ENCODE measurements at regions not wholly inside any gene's neighbourhood (a gene's known extent, or its start where the extent isn't known, plus 50 kb on each side); places are given as distances from the start of the nearest gene placed in this dataset.

DNA sequence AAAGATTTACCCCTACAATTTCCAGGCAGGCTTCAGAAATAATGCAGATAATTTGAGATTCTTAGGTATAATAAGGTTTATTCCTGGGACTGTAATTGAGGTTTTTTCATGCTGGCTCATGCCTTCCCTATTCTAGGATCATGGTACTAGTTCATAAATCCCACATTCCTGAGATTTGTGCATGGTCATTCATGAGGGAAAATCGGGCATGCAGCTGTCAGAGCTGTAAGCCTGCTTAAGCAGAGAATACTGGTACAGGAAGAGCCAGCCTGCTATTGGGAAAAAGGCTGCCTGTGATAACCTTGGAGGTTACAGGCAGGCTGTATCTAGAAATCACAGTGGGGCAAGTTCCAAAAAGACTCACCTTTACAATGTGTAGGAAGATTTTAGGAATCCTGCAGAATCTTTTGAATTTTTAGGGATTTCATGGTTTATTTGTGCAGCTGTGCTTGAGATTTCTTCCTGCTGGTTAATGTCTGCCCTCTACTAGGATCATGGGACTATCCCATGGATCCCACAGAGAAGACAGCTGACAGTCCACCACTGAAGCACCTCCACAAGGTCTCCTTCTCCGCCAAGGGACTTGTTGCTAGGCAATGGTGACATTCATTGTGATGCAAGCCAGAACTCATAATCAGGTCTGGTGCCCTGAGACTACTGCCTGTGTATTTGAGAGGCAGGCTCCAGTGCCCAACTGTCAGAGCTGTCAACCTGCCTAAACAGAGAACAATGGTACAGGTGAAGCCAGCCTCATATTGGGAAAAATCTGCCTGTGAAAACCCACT lies 646.2 kb upstream of the TSPY4 start:
- DNase-seq (ENCODE audit: low spot score) (no peak), ATAC-seq (ENCODE audit: low read depth) (no peak)
- no peaks in the 10 kb centered on the region for H3K36me3 ChIP-seq (ENCODE audit: low read depth)
- H3K27me3 ChIP-seq (ENCODE audit: insufficient read depth, poor library complexity, severe bottlenecking): no peaks in the 10 kb centered on the region
- H3K9me3 ChIP-seq (ENCODE audit: severe bottlenecking): no peaks in the 10 kb centered on the region
- no peaks in the 10 kb centered on the region for H3K4me1 ChIP-seq (ENCODE audit: insufficient read depth, poor library complexity, severe bottlenecking)
- H3K4me3 ChIP-seq (ENCODE audit: severe bottlenecking): no peak overlapping the region
- no peak overlapping the region for H3K27ac ChIP-seq (ENCODE audit: poor library complexity, severe bottlenecking)
- TF ChIP-seq, protein P1, sequence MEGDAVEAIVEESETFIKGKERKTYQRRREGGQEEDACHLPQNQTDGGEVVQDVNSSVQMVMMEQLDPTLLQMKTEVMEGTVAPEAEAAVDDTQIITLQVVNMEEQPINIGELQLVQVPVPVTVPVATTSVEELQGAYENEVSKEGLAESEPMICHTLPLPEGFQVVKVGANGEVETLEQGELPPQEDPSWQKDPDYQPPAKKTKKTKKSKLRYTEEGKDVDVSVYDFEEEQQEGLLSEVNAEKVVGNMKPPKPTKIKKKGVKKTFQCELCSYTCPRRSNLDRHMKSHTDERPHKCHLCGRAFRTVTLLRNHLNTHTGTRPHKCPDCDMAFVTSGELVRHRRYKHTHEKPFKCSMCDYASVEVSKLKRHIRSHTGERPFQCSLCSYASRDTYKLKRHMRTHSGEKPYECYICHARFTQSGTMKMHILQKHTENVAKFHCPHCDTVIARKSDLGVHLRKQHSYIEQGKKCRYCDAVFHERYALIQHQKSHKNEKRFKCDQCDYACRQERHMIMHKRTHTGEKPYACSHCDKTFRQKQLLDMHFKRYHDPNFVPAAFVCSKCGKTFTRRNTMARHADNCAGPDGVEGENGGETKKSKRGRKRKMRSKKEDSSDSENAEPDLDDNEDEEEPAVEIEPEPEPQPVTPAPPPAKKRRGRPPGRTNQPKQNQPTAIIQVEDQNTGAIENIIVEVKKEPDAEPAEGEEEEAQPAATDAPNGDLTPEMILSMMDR (IDR thresholded peaks at IDR 0.05; ENCODE audit: poor library complexity, severe bottlenecking): no peak

DNA sequence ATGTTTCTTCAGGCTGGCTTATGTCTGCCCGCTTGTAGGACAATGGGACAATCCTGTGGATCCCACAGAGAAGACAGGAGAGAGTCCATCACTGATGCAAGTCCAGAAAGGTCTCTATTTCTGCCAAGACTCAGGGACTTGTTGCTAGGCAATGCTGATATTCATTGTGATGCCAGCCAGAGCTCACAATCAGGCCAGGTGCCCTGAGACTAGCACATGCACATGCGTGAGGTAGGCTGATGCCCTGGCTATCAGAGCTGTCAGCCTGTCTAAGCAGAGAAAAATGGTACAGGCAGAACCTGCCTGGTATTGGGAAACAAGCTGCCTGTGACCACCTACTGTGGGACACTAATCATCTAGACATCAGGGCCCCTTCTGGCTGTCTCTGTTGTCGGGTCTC lies 638.7 kb upstream of the TSPY4 start:
- TF ChIP-seq, protein P1 (IDR thresholded peaks at IDR 0.05; ENCODE audit: poor library complexity, severe bottlenecking): no peak
- Histone ChIP-seq H3K36me3 (ENCODE audit: low read depth) (no peaks in the 10 kb centered on the region), H3K4me3 (ENCODE audit: severe bottlenecking) (no peak overlapping the region), H3K4me1 (ENCODE audit: insufficient read depth, poor library complexity, severe bottlenecking) (no peaks in the 10 kb centered on the region), H3K9me3 (ENCODE audit: severe bottlenecking) (no peaks in the 10 kb centered on the region), H3K27ac (ENCODE audit: poor library complexity, severe bottlenecking) (no peak overlapping the region), H3K27me3 (ENCODE audit: insufficient read depth, poor library complexity, severe bottlenecking) (no peaks in the 10 kb centered on the region)
- ATAC-seq (ENCODE audit: low read depth) (no peak), DNase-seq (ENCODE audit: low spot score) (no peak)

DNA sequence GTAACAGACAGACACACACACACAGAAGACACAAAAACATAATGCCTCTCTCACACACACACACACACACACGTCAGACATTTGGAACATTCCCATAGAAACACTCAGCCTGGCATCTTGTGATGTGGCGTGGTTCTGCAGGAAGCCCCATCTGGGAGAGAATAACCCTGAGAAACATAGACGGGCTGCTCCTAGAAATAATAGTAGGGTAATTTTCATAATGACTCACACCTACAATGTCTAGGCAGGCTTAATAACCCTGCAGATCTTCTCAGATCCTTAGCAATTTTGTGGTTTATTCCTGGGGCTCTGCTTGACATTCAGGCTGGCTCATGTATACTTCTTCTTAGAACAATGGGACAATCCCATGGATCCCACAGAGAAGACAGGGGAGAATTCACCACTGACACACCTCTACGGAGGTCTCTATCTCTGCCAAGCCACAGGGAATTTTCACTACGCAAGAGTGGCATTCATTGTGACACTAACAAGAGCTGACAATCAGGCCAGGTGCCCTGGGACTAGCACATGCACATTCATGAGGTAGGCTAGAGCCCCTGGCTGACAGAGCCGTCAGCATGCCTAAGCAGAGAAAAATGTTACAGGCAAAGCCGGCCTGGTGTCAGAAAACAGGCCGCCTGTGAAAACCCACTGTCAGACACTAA lies 631.5 kb upstream of the TSPY4 start:
- TF ChIP-seq, protein P1 (IDR thresholded peaks at IDR 0.05; ENCODE audit: poor library complexity, severe bottlenecking): no peak
- Histone ChIP-seq H3K4me3 (ENCODE audit: severe bottlenecking) (no peak overlapping the region), H3K9me3 (ENCODE audit: severe bottlenecking) (no peaks in the 10 kb centered on the region), H3K27me3 (ENCODE audit: insufficient read depth, poor library complexity, severe bottlenecking) (no peaks in the 10 kb centered on the region), H3K36me3 (ENCODE audit: low read depth) (no peaks in the 10 kb centered on the region), H3K27ac (ENCODE audit: poor library complexity, severe bottlenecking) (no peak overlapping the region), H3K4me1 (ENCODE audit: insufficient read depth, poor library complexity, severe bottlenecking) (no peaks in the 10 kb centered on the region)
- ATAC-seq (ENCODE audit: low read depth) (peak; percentile 44; the same call in 1 of the 3 replicates), DNase-seq (ENCODE audit: low spot score) (no peak)

DNA sequence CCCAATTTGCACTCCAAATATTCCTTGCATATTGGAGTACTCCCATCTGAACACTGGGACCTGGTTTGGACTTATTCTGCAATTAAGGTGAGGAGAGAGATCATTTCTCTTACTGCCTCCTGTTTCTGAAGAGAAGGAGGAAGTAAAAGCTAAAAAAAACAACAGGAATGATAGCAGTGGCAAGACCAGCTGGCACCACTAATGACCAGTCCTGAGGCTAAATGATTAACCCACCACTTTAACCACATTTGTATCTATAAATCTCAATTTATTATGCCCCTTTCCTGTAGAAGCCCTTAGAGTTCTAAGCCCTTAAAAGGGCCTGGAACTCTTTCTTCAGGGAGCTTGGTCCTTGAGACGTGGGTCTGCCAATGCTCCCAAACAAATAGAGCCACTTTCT lies 625.0 kb upstream of the TSPY4 start:
- Histone ChIP-seq H3K4me1 (ENCODE audit: insufficient read depth, poor library complexity, severe bottlenecking) (no peaks in the 10 kb centered on the region), H3K27ac (ENCODE audit: poor library complexity, severe bottlenecking) (no peak overlapping the region), H3K4me3 (ENCODE audit: severe bottlenecking) (no peak overlapping the region), H3K9me3 (ENCODE audit: severe bottlenecking) (no peaks in the 10 kb centered on the region), H3K36me3 (ENCODE audit: low read depth) (no peaks in the 10 kb centered on the region), H3K27me3 (ENCODE audit: insufficient read depth, poor library complexity, severe bottlenecking) (no peaks in the 10 kb centered on the region)
- DNase-seq (ENCODE audit: low spot score) (no peak), ATAC-seq (ENCODE audit: low read depth) (no peak)
- TF ChIP-seq, protein P1 (IDR thresholded peaks at IDR 0.05; ENCODE audit: poor library complexity, severe bottlenecking): no peak

DNA sequence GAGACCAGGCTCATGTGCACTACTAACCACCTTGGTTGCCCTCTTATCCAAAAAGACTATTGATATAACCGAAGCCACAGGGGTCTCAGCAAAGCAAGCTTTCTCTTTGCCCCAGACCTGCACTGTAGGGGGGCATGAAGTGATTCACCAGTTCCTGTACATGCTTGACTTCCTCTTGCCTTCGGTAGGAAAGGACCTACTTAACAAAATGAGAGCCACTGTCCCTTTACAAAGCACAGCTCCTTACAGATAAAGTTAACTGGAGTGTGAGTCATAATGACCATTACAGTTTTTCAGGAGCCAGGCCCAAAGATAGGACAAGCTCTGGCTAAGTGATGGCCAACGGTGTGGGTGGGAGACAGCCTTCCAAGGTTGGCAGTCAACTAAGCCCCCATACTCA lies 622.0 kb upstream of the TSPY4 start:
- no peaks in the 10 kb centered on the region for H3K9me3 ChIP-seq (ENCODE audit: severe bottlenecking)
- H3K27me3 ChIP-seq (ENCODE audit: insufficient read depth, poor library complexity, severe bottlenecking): no peaks in the 10 kb centered on the region
- no peak overlapping the region for H3K4me3 ChIP-seq (ENCODE audit: severe bottlenecking)
- H3K27ac ChIP-seq (ENCODE audit: poor library complexity, severe bottlenecking): no peak overlapping the region
- no peaks in the 10 kb centered on the region for H3K4me1 ChIP-seq (ENCODE audit: insufficient read depth, poor library complexity, severe bottlenecking)
- no peak for DNase-seq (ENCODE audit: low spot score)
- no peaks in the 10 kb centered on the region for H3K36me3 ChIP-seq (ENCODE audit: low read depth)
- TF ChIP-seq, protein P1 (IDR thresholded peaks at IDR 0.05; ENCODE audit: poor library complexity, severe bottlenecking): no peak
- no peak for ATAC-seq (ENCODE audit: low read depth)

All from RWPE2 (cell line).